Dendritic cell treated with granulocyte-macrophage colony-stimulating factor and Interleukin-4, amounts not matched to agents 40 ng/mL and 50 ng/mL, for 4 days (primary cell): ENCODE measurements at regions not wholly inside any gene's neighbourhood (a gene's known extent, or its start where the extent isn't known, plus 50 kb on each side); places are given as distances from the start of the nearest gene placed in this dataset.
"Not testable (repeated sequence)": the region's sequence is repeated elsewhere in the genome, so short reads cannot be mapped to it uniquely, and the experiment has no call there.

Experiments used
- H3K27ac Mint-ChIP-seq: one replicate; pipeline ENCODE4 v1.8.0; 2022; ENCODE audit warnings: mild to moderate bottlenecking, mixed read lengths
- H3K27me3 Mint-ChIP-seq: one replicate; pipeline ENCODE4 v1.8.0; 2022; ENCODE audit warnings: mild to moderate bottlenecking, mixed read lengths
- H3K36me3 Mint-ChIP-seq: one replicate; pipeline ENCODE4 v1.8.0; 2022; ENCODE audit warnings: low read depth, mixed read lengths
- H3K4me1 Mint-ChIP-seq: one replicate; pipeline ENCODE4 v1.8.0; 2022; ENCODE audit warnings: low read depth, mixed read lengths
- H3K4me3 Mint-ChIP-seq: one replicate; pipeline ENCODE4 v1.8.0; 2022; ENCODE audit warnings: mild to moderate bottlenecking, moderate library complexity, mixed read lengths
- H3K9me3 Mint-ChIP-seq: one replicate; pipeline ENCODE4 v1.8.0; 2022; ENCODE audit warnings: mixed read lengths
- intact Hi-C: fragments of 100-400 bp; cut with micrococcal nuclease; formaldehyde crosslinking; loops from one replicate; pipeline ENCODE4 v1.15.0; 2022

GRCh38 chr15:23750179-23750578 lies 63.1 kb upstream of the NDN start:
- intact Hi-C loops, result no loop called here

GRCh38 chr15:23750776-23751175 lies 63.7 kb upstream of the NDN start:
- no peaks in the 10 kb centered on the region for H3K36me3 Mint-ChIP-seq
- H3K4me1 Mint-ChIP-seq, result no peaks in the 10 kb centered on the region
- peaks cover 44% of the 10 kb centered on the region for H3K9me3 Mint-ChIP-seq
- intact Hi-C loops, result no loop called here
- H3K27ac Mint-ChIP-seq, result no peak overlapping the region
- H3K4me3 Mint-ChIP-seq, result no peak overlapping the region
- no peaks in the 10 kb centered on the region for H3K27me3 Mint-ChIP-seq

More at GRCh38 chr15:23750179-23750578, 63.1 kb upstream of the NDN start:
- Mint-ChIP-seq H3K27ac (no peak overlapping the region), H3K27me3 (no peaks in the 10 kb centered on the region), H3K4me1 (no peaks in the 10 kb centered on the region), H3K36me3 (no peaks in the 10 kb centered on the region), H3K9me3 (peaks cover 38% of the 10 kb centered on the region), H3K4me3 (no peak overlapping the region)

- intact Hi-C loops, result no loop called here
- no peak overlapping the region for H3K4me3 Mint-ChIP-seq
- H3K9me3 Mint-ChIP-seq, result peaks cover 60% of the 10 kb centered on the region
- H3K36me3 Mint-ChIP-seq, result no peaks in the 10 kb centered on the region
- no peaks in the 10 kb centered on the region for H3K4me1 Mint-ChIP-seq
- no peak overlapping the region for H3K27ac Mint-ChIP-seq
- no peaks in the 10 kb centered on the region for H3K27me3 Mint-ChIP-seq
Observed at GRCh38 chr15:23753248-23753647, 66.1 kb upstream of the NDN start.

- H3K27me3 Mint-ChIP-seq, result no peaks in the 10 kb centered on the region
- peaks cover 58% of the 10 kb centered on the region for H3K9me3 Mint-ChIP-seq
- no peaks in the 10 kb centered on the region for H3K36me3 Mint-ChIP-seq
- H3K27ac Mint-ChIP-seq, result no peak overlapping the region
- no peak overlapping the region for H3K4me3 Mint-ChIP-seq
- H3K4me1 Mint-ChIP-seq, result no peaks in the 10 kb centered on the region
- intact Hi-C loops, result no loop called here
Observed at GRCh38 chr15:23758891-23759290, 71.8 kb upstream of the NDN start.

GRCh38 chr15:23760024-23760423 lies 72.9 kb upstream of the NDN start:
- H3K4me1 Mint-ChIP-seq, result no peaks in the 10 kb centered on the region
- no peak overlapping the region for H3K27ac Mint-ChIP-seq
- H3K36me3 Mint-ChIP-seq, result no peaks in the 10 kb centered on the region
- H3K27me3 Mint-ChIP-seq, result no peaks in the 10 kb centered on the region
- peaks cover 63% of the 10 kb centered on the region for H3K9me3 Mint-ChIP-seq
- intact Hi-C loops, result no loop called here
- H3K4me3 Mint-ChIP-seq, result no peak overlapping the region

- intact Hi-C loops, result no loop called here
- Mint-ChIP-seq H3K9me3 (peaks cover 63% of the 10 kb centered on the region), H3K27me3 (no peaks in the 10 kb centered on the region), H3K27ac (no peak overlapping the region), H3K4me3 (no peak overlapping the region), H3K36me3 (no peaks in the 10 kb centered on the region), H3K4me1 (no peaks in the 10 kb centered on the region)
Observed at GRCh38 chr15:23761386-23761785, 74.3 kb upstream of the NDN start.

GRCh38 chr15:23762026-23762425 lies 74.9 kb upstream of the NDN start:
- H3K4me3 Mint-ChIP-seq, result no peak overlapping the region
- H3K9me3 Mint-ChIP-seq, result peaks cover 63% of the 10 kb centered on the region
- H3K27ac Mint-ChIP-seq, result no peak overlapping the region
- H3K4me1 Mint-ChIP-seq, result no peaks in the 10 kb centered on the region
- intact Hi-C loops, result no loop called here
- H3K36me3 Mint-ChIP-seq, result no peaks in the 10 kb centered on the region
- H3K27me3 Mint-ChIP-seq, result no peaks in the 10 kb centered on the region

GRCh38 chr15:23763021-23763420 lies 75.9 kb upstream of the NDN start:
- H3K27ac Mint-ChIP-seq, result no peak overlapping the region
- H3K9me3 Mint-ChIP-seq, result peaks cover 60% of the 10 kb centered on the region
- no peaks in the 10 kb centered on the region for H3K36me3 Mint-ChIP-seq
- intact Hi-C loops, result no loop called here
- no peaks in the 10 kb centered on the region for H3K27me3 Mint-ChIP-seq
- H3K4me1 Mint-ChIP-seq, result no peaks in the 10 kb centered on the region
- no peak overlapping the region for H3K4me3 Mint-ChIP-seq

GRCh38 chr15:23764306-23764705 lies 77.2 kb upstream of the NDN start:
- H3K4me1 Mint-ChIP-seq, result no peaks in the 10 kb centered on the region
- intact Hi-C loops, result no loop called here
- H3K4me3 Mint-ChIP-seq, result no peak overlapping the region
- H3K36me3 Mint-ChIP-seq, result no peaks in the 10 kb centered on the region
- H3K27me3 Mint-ChIP-seq, result no peaks in the 10 kb centered on the region
- no peak overlapping the region for H3K27ac Mint-ChIP-seq
- H3K9me3 Mint-ChIP-seq, result peaks cover 58% of the 10 kb centered on the region

- intact Hi-C loops, result no loop called here
- Mint-ChIP-seq H3K9me3 (peaks cover 59% of the 10 kb centered on the region), H3K4me3 (no peak overlapping the region), H3K4me1 (no peaks in the 10 kb centered on the region), H3K36me3 (no peaks in the 10 kb centered on the region), H3K27ac (no peak overlapping the region), H3K27me3 (no peaks in the 10 kb centered on the region)
Observed at GRCh38 chr15:23764716-23765115, 77.6 kb upstream of the NDN start.

- H3K4me1 Mint-ChIP-seq, H3K4me3 Mint-ChIP-seq, H3K27me3 Mint-ChIP-seq, intact Hi-C loops, H3K27ac Mint-ChIP-seq, H3K36me3 Mint-ChIP-seq: not testable (repeated sequence)
- H3K9me3 Mint-ChIP-seq, result peaks cover 61% of the 10 kb centered on the region
Observed at GRCh38 chr15:23766779-23767178, 79.7 kb upstream of the NDN start.

GRCh38 chr15:23773093-23773492 lies 86.0 kb upstream of the NDN start:
- intact Hi-C loops, result no loop called here

GRCh38 chr15:23787346-23788105 lies 100.4 kb upstream of the NDN start:
- H3K4me3 Mint-ChIP-seq, result no peak overlapping the region
- no peaks in the 10 kb centered on the region for H3K4me1 Mint-ChIP-seq
- H3K27me3 Mint-ChIP-seq, result no peaks in the 10 kb centered on the region
- H3K9me3 Mint-ChIP-seq, result peaks cover 20% of the 10 kb centered on the region
- intact Hi-C loops, result no loop called here
- no peak overlapping the region for H3K27ac Mint-ChIP-seq
- H3K36me3 Mint-ChIP-seq, result no peaks in the 10 kb centered on the region

More at GRCh38 chr15:23773093-23773492, 86.0 kb upstream of the NDN start:
- Mint-ChIP-seq H3K4me3 (no peak overlapping the region), H3K36me3 (no peaks in the 10 kb centered on the region), H3K4me1 (no peaks in the 10 kb centered on the region), H3K27me3 (no peaks in the 10 kb centered on the region), H3K9me3 (peaks cover 19% of the 10 kb centered on the region), H3K27ac (no peak overlapping the region)

- Mint-ChIP-seq H3K27me3 (no peaks in the 10 kb centered on the region), H3K27ac (no peak overlapping the region), H3K4me3 (no peak overlapping the region), H3K9me3 (peaks cover 41% of the 10 kb centered on the region), H3K36me3 (no peaks in the 10 kb centered on the region), H3K4me1 (no peaks in the 10 kb centered on the region)
- intact Hi-C loops, result no loop called here
Observed at GRCh38 chr15:23793191-23793680, 106.1 kb upstream of the NDN start.
